GM12873 (cell line): ENCODE measurements at regions not wholly inside any gene's neighbourhood (a gene's known extent, or its start where the extent isn't known, plus 50 kb on each side); places are given as distances from the start of the nearest gene placed in this dataset.

Source experiments
- CTCF ChIP-seq: IDR thresholded peaks from 2 replicates; pipeline ENCODE4 v1.5.1; 2012; ENCODE audit warnings: low read depth, mild to moderate bottlenecking, moderate library complexity, low read length, control low read depth; ENCODE audit not compliant: insufficient read depth; ENCODE audit errors: missing control alignments

DNA sequence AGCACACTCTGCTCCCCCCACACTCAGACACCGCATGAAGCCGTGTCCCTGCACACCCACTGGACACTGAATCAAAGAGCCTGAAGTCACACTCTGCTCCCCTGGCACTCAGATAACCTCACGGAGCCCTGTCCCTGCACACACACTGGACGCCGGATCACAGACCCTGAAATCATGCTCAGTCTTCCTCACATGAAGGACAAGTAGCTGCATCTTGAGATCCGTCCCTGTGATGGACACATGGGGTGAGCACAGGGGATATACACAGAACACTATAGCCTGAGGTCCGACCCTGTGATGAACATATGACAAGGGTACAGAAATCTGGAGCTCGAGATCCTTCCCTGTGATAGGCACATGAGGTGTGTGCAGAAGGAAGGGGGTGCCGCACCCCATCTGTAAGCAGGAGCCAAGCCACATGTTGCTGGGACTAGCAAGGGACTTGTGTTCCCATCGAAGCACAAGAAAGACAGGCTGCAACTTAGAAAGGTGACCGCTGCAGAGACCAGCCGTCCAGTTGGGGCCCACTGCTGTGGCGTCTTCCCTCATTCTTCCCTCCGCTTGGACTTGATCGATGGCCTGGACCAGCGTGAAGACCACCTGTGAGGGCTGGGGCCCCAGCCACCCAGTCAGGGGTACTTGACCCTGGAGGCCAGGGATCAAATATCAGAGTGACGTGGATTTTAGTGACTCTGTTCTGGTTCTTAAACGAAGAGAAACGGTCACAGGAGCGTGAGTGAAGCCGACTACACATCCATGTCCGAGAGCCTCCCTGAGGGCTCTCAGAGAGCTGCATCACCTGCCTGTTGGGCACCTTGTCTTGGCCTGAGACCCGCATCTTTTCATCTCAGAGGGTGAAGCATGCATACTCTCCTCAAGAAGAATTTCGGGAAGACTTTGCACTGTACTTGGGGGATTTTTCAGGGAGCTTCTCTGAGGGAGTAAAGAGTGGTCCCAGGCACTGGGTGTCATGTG, 391.7 kb upstream of the SALL3 start:
- no peak for TF ChIP-seq CTCF

DNA sequence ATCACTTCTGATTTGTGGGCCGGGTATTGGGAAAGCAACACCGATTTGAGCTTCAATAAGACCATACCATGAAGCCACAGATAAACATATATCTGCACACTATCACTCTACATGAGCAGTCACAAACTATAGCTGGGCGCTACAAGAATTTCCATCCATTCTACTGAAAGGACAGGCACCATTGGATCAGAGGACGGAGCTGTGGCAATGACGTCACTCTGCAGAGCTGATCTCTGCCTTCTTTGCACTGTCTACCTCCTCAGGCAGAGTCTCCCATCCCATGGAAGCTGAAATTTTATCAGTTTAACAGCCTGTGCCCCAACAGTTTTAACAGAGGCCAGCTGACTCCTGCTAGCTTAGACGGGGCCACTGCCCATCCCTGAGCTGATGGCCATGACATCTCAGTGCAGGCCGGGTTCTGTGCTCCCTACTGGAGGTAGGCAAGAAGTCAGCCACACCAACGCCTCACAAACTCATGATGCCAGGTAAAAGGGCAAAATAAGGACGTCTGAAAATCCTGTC, 389.6 kb upstream of the SALL3 start:
- TF ChIP-seq CTCF = no peak

DNA sequence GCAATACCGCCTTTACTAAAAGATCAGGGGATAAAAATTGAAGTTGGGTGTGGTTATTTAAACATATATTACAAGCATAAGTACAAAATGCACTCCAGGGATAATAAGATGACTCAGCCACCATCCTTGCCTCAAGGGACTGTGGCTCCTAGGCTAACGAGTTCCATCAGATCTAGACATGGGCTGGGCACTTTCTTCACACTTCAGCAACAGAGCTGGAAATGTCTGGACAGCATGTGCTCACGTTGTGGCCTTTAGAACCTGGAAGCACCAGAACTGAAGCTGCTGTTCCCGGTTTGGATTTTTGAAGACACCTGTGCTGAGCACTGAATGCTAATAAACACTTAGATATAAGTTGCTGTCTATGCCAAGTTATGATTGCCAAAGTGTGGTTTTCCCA, 384.2 kb upstream of the SALL3 start:
- no peak for TF ChIP-seq CTCF

GRCh38 chr18:78595924-78596573, 383.6 kb upstream of the SALL3 start:
- TF ChIP-seq CTCF = no peak

DNA sequence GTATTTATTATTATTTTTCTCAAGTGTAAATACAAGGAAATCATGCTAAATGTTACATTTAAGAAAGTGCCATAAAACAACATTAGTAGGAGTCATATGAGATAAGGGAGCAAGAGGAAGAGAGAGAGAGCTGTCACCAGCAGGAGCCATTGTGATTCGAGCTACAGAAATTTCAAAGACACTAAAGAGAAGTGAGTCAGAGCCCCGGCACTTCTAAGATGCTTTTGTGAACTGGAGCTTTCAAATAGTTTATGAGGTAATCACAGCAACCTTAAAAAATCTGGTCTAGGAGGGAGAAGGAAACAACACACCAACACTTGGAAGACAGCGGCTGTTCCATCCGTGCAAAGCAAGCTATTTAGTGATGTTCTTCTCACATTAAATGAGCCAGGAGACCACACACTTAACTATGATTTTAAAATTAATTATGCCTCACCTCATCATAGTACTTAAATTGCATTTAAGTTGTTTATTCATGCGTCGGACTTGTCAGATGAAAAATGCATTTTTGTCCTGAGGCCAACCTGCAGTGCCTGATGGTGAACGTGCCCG, 382.7 kb upstream of the SALL3 start:
- TF ChIP-seq CTCF = no peak

GRCh38 chr18:78601349-78601748, 378.3 kb upstream of the SALL3 start:
- no peak for TF ChIP-seq CTCF

DNA sequence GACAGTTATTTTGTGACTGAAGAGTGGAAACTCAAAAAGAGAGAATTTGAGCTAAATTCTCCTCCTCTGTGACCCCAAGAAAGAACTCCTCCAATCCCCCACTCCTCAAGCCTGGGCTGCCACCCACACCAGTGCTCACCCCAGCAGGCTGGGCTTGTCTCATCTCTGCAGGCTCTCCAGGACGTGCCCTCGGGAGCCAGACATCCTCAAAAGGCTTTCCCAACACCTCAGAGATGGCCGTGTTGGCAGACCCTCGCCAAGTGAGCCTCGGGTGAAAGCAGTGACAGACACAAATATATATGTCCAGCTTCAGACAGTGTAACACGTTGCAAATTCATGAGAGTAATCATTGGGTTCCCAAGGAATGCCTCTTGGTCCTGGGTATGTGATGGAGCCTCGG, 377.7 kb upstream of the SALL3 start:
- TF ChIP-seq CTCF = no peak
